ENCODE measurements at regions not wholly inside any gene's neighbourhood (a gene's known extent, or its start where the extent isn't known, plus 50 kb on each side); places are given as distances from the start of the nearest gene placed in this dataset.

- H3K36me3 Mint-ChIP-seq = no peaks in the 10 kb centered on the region
- peaks cover 8% of the 10 kb centered on the region for H3K4me1 Mint-ChIP-seq
- no peaks in the 10 kb centered on the region; the same call in 1 of the 2 replicates for H3K27me3 Mint-ChIP-seq (ENCODE audit: low read depth)
- ChIA-PET CTCF (interaction anchor here (2.5 kb wide), 1 partner anchor 15 kb away, joined by 10 read pairs; no protein-coding TSS in a partner anchor), POLR2A (no interaction called here)
- H3K4me3 Mint-ChIP-seq = no peak overlapping the region
- TF ChIP-seq, protein P1, sequence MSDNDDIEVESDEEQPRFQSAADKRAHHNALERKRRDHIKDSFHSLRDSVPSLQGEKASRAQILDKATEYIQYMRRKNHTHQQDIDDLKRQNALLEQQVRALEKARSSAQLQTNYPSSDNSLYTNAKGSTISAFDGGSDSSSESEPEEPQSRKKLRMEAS (CRISPR knock-in tag; IDR thresholded peaks at IDR 0.05) = no peak
- TF ChIP-seq ZNF317 (CRISPR knock-in tag; IDR thresholded peaks at IDR 0.05; ENCODE audit: borderline replicate concordance, low read depth) (no peak), RELA (CRISPR knock-in tag; IDR thresholded peaks at IDR 0.05; ENCODE audit: borderline replicate concordance) (no peak), NFE2L1 (CRISPR knock-in tag; IDR thresholded peaks at IDR 0.05) (no peak), PRDM15 (CRISPR knock-in tag; IDR thresholded peaks at IDR 0.05) (no peak), ZNF138 (CRISPR knock-in tag; conservative IDR thresholded peaks at IDR 0.05) (no peak), ESRRA (CRISPR knock-in tag; IDR thresholded peaks at IDR 0.05; ENCODE audit: borderline replicate concordance) (no peak), E2F1 (CRISPR knock-in tag; IDR thresholded peaks at IDR 0.05) (no peak), ETV6 (CRISPR knock-in tag; IDR thresholded peaks at IDR 0.05) (no peak), ATF3 (CRISPR knock-in tag; conservative IDR thresholded peaks at IDR 0.05) (no peak), ZNF281 (CRISPR knock-in tag; IDR thresholded peaks at IDR 0.05) (no peak), JAZF1 (CRISPR knock-in tag; IDR thresholded peaks at IDR 0.05) (no peak), MLX (CRISPR knock-in tag; IDR thresholded peaks at IDR 0.05) (no peak)
- TF ChIP-seq, protein P2, sequence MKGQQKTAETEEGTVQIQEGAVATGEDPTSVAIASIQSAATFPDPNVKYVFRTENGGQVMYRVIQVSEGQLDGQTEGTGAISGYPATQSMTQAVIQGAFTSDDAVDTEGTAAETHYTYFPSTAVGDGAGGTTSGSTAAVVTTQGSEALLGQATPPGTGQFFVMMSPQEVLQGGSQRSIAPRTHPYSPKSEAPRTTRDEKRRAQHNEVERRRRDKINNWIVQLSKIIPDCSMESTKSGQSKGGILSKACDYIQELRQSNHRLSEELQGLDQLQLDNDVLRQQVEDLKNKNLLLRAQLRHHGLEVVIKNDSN (CRISPR knock-in tag; IDR thresholded peaks at IDR 0.05) = no peak
- TF ChIP-seq, protein P3, sequence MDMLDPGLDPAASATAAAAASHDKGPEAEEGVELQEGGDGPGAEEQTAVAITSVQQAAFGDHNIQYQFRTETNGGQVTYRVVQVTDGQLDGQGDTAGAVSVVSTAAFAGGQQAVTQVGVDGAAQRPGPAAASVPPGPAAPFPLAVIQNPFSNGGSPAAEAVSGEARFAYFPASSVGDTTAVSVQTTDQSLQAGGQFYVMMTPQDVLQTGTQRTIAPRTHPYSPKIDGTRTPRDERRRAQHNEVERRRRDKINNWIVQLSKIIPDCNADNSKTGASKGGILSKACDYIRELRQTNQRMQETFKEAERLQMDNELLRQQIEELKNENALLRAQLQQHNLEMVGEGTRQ (CRISPR knock-in tag; IDR thresholded peaks at IDR 0.05) = no peak
- TF ChIP-seq, protein P4, sequence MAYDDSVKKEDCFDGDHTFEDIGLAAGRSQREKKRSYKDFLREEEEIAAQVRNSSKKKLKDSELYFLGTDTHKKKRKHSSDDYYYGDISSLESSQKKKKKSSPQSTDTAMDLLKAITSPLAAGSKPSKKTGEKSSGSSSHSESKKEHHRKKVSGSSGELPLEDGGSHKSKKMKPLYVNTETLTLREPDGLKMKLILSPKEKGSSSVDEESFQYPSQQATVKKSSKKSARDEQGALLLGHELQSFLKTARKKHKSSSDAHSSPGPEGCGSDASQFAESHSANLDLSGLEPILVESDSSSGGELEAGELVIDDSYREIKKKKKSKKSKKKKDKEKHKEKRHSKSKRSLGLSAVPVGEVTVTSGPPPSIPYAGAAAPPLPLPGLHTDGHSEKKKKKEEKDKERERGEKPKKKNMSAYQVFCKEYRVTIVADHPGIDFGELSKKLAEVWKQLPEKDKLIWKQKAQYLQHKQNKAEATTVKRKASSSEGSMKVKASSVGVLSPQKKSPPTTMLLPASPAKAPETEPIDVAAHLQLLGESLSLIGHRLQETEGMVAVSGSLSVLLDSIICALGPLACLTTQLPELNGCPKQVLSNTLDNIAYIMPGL (CRISPR knock-in tag; IDR thresholded peaks at IDR 0.05) = no peak
- no peak overlapping the region for H3K27ac Mint-ChIP-seq
- no peak for DNase-seq (ENCODE audit: low spot score)
- ATAC-seq = no peak
- no peaks in the 10 kb centered on the region for H3K9me3 Mint-ChIP-seq
Observed at GRCh38 chr13:24612726-24613125, 67.5 kb upstream of the ATP12A start.
